ENCODE measurements at regions not wholly inside any gene's neighbourhood (a gene's known extent, or its start where the extent isn't known, plus 50 kb on each side); places are given as distances from the start of the nearest gene placed in this dataset.

DNA sequence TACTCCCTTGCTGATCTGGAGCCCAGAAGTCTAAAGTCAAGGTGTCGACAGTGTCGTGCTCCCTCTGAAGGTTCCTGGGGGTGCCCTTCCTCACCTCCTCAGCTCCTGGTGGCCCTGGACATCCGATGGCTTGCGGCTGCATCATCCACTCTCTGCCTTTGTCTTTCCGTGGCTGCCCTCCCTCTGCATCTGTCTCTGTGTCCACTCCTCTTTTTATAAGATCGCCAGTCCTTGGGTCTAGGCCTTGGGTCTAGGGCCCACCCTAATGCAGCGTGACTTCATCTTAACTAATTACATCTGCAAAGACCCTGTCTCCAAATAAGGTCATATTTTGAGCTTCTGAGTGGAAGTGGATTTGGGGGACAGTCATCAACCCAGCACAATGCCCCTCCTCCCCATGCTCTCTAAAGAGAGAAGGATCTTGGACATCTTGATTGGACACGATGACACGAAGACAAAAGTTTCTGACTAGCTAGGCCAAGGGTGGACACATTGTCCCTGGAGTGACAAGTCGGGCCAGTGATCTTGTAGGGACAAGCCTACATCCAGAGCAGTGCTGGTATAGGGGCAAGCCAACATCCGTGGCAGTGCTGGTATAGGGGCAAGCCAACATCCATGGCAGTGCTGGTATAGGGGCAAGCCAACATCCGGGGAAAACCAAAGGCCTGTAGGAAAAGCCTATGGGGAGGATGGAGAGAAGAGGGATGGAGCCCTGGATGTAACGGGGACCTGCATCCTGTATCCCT is 93.9 kb upstream of the DIO3 start:
- no peak overlapping the region for H3K4me3 ChIP-seq
- no peak for DNase-seq
- H3K9me3 ChIP-seq (replicated peaks) = no peaks in the 10 kb centered on the region
- H3K4me1 ChIP-seq = no peaks in the 10 kb centered on the region
- TF ChIP-seq CTCF (IDR thresholded peaks at IDR 0.05; ENCODE audit: borderline replicate concordance) = no peak
- H3K27ac ChIP-seq (replicated peaks) = no peak overlapping the region
- H3K27me3 ChIP-seq (ENCODE audit: low read depth) = peaks cover 67% of the 10 kb centered on the region
- intact Hi-C loops (cut with micrococcal nuclease) = no loop called here
- H3K36me3 ChIP-seq = no peaks in the 10 kb centered on the region

- no peak for DNase-seq
- Histone ChIP-seq H3K9me3 (replicated peaks) (no peaks in the 10 kb centered on the region), H3K27ac (replicated peaks) (no peak overlapping the region), H3K27me3 (ENCODE audit: low read depth) (peaks cover 61% of the 10 kb centered on the region), H3K4me3 (no peak overlapping the region), H3K4me1 (no peaks in the 10 kb centered on the region), H3K36me3 (no peaks in the 10 kb centered on the region)
- no peak for TF ChIP-seq CTCF (IDR thresholded peaks at IDR 0.05; ENCODE audit: borderline replicate concordance)
- intact Hi-C loops (cut with micrococcal nuclease) = no loop called here
Observed at GRCh38 chr14:101469382-101470247, 91.7 kb upstream of the DIO3 start.

DNA sequence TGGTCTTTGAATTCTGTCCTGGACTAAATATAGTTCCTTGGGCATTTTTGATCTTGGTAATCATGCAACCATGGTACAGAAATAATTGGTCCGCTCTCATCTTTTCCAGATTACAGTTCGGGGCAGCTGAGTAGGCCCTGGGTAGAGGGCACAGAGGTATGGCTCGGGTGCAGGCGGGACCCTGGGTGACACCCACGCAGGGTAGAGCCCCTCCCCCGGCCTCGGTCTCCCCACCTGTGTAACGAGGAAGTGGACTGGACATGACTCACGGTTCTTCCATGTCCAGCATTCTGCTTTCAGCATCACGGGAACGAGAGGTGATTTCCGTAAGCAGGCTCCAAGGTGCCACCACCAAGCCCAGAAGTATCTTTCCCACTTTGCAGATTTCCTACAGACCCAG is 91.0 kb upstream of the DIO3 start:
- H3K4me3 ChIP-seq = no peak overlapping the region
- TF ChIP-seq CTCF (IDR thresholded peaks at IDR 0.05; ENCODE audit: borderline replicate concordance) = no peak
- H3K27me3 ChIP-seq (ENCODE audit: low read depth) = peaks cover 61% of the 10 kb centered on the region
- no peaks in the 10 kb centered on the region for H3K36me3 ChIP-seq
- H3K27ac ChIP-seq (replicated peaks) = no peak overlapping the region
- H3K4me1 ChIP-seq = no peaks in the 10 kb centered on the region
- DNase-seq = no peak
- intact Hi-C loops (cut with micrococcal nuclease) = no loop called here
- H3K9me3 ChIP-seq (replicated peaks) = no peaks in the 10 kb centered on the region

- no peaks in the 10 kb centered on the region for H3K9me3 ChIP-seq (replicated peaks)
- H3K36me3 ChIP-seq = no peaks in the 10 kb centered on the region
- DNase-seq = no peak
- no peaks in the 10 kb centered on the region for H3K4me1 ChIP-seq
- H3K27me3 ChIP-seq (ENCODE audit: low read depth) = peaks cover 61% of the 10 kb centered on the region
- H3K4me3 ChIP-seq = no peak overlapping the region
- no peak for TF ChIP-seq CTCF (IDR thresholded peaks at IDR 0.05; ENCODE audit: borderline replicate concordance)
- intact Hi-C loops (cut with micrococcal nuclease) = no loop called here
- no peak overlapping the region for H3K27ac ChIP-seq (replicated peaks)
Observed at GRCh38 chr14:101471723-101472517, 89.4 kb upstream of the DIO3 start.

DNA sequence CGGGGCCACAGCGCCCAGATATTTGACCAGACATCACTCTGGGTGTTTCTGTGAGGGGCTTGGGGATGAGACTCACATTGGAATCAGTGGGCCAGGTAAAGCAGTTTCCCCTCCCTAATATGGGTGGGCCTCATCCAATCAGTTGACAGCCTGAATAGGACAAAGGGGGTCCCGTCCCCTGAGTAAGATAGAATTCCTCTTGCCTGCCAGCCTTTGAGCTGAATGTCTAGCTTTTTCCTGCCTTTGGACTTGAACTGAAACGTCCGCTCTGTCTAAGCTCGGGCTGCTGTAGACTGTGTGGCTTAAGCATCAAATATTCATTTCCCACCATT is 88.8 kb upstream of the DIO3 start:
- no peak overlapping the region for H3K27ac ChIP-seq (replicated peaks)

More for the DNA sequence above, 88.8 kb upstream of the DIO3 start:
- no peaks in the 10 kb centered on the region for H3K36me3 ChIP-seq
- DNase-seq = no peak
- H3K9me3 ChIP-seq (replicated peaks) = no peaks in the 10 kb centered on the region
- H3K4me3 ChIP-seq = no peak overlapping the region
- H3K4me1 ChIP-seq = no peaks in the 10 kb centered on the region
- intact Hi-C loops (cut with micrococcal nuclease) = no loop called here
- no peak for TF ChIP-seq CTCF (IDR thresholded peaks at IDR 0.05; ENCODE audit: borderline replicate concordance)
- H3K27me3 ChIP-seq (ENCODE audit: low read depth) = peaks cover 64% of the 10 kb centered on the region
